Sigmoid colon (tissue), 3 donors: ENCODE measurements at regions not wholly inside any gene's neighbourhood (a gene's known extent, or its start where the extent isn't known, plus 50 kb on each side); places are given as distances from the start of the nearest gene placed in this dataset.

Experiments
- POLR2A ChIP-seq, 2 donors: fragments of 450-650 bp; IDR thresholded peaks; one replicate each; pipeline ENCODE4 v1.6.1; 2016; ENCODE audit warnings: antibody characterized with exemption in 2 of 2, mild to moderate bottlenecking in 2 of 2, moderate library complexity in 2 of 2
- TF ChIP-seq, protein P1 (sequence below), 4 experiments: fragments of 450-650 bp in 3 of 4; fragments of 200-600 bp in 1 of 4; IDR thresholded peaks; one replicate each; pipeline ENCODE4 v1.5.1; 2016 to 2019; ENCODE audit warnings: antibody characterized with exemption in 4 of 4, mild to moderate bottlenecking in 3 of 4, moderate library complexity in 2 of 4

DNA sequence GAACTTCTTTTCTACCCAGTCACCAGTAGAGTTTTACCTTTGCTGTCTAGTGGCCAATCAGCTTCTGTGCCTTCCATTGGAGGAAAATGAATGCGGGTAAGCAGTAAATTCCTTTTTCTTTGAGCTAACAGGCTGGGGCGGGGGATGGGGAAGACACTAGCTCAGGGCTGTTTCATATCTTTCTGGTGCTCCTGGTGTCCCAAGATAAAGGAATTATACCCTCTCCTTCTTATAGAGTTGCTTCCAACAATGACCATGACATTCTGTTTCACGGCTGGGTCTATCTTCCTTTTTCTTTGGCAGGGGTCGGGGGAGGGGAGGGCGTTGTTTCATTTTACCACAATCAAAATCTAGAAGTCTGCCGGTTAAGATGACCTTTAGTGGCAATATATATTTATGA lies 51.2 kb upstream of the RPS23 start:
- TF ChIP-seq, protein P1, sequence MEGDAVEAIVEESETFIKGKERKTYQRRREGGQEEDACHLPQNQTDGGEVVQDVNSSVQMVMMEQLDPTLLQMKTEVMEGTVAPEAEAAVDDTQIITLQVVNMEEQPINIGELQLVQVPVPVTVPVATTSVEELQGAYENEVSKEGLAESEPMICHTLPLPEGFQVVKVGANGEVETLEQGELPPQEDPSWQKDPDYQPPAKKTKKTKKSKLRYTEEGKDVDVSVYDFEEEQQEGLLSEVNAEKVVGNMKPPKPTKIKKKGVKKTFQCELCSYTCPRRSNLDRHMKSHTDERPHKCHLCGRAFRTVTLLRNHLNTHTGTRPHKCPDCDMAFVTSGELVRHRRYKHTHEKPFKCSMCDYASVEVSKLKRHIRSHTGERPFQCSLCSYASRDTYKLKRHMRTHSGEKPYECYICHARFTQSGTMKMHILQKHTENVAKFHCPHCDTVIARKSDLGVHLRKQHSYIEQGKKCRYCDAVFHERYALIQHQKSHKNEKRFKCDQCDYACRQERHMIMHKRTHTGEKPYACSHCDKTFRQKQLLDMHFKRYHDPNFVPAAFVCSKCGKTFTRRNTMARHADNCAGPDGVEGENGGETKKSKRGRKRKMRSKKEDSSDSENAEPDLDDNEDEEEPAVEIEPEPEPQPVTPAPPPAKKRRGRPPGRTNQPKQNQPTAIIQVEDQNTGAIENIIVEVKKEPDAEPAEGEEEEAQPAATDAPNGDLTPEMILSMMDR (IDR thresholded peaks at IDR 0.05), result no peak
- TF ChIP-seq POLR2A (IDR thresholded peaks at IDR 0.05), result no peak
